K562 (cell line): ENCODE measurements at regions not wholly inside any gene's neighbourhood (a gene's known extent, or its start where the extent isn't known, plus 50 kb on each side); places are given as distances from the start of the nearest gene placed in this dataset.

Experiments used
- ATAC-seq: fragments of 200-7000 bp; cut with Tn5 transposase; 3 replicates; pipeline ENCODE4 v1.9.1; 2020; ENCODE audit warnings: moderate library complexity
- BruUV-seq: library from RNA; stranded (reverse); fragments of 400-500 nt; replicated peaks from 2 replicates; lab custom pipeline; 2021; lab: Mats Ljungman, UMichigan
- CTCF ChIA-PET: fragments of 300-600 bp; formaldehyde crosslinking; extraction: SDS; loops from one replicate; lab custom pipeline; 2021; ENCODE audit warnings: low intra/inter-chr PET ratio; lab: Yijun Ruan, JAX
- POLR2A ChIA-PET: fragments of 300-600, 350-650 bp; sonication (Branson Sonifier 250); formaldehyde crosslinking; extraction: SDS; loops from one replicate; lab custom pipeline; 2021; ENCODE audit warnings: antibody characterized with exemption, inconsistent platforms; lab: Yijun Ruan, JAX
- DNase-seq, 4 experiments: peaks; one replicate each; pipeline versions ENCODE4 v3.0.0 to v3.0.0-alpha.2; 2011 to 2018; ENCODE audit warnings: low spot score in 3 of 4, mixed read lengths in 3 of 4; ENCODE audit errors: extremely low read depth in 1 of 4
- FAIRE-seq: peaks from 2 replicates; lab custom pipeline; 2011; peaks lifted over from hg19 to GRCh38; lab: Jason Lieb, UNC
- H2AFZ ChIP-seq: 2 replicates; pipeline ENCODE4 v1.6.0; 2011; ENCODE audit warnings: low read depth, low read length, control low read depth, inconsistent platforms
- H3K27ac ChIP-seq: fragments of 200-600 bp; 3 replicates; pipeline ENCODE4 v1.8.0; 2011; ENCODE audit warnings: low read depth, mild to moderate bottlenecking, control low read depth, inconsistent platforms, low read length, moderate library complexity, mixed read lengths; ENCODE audit errors: extremely low read depth
- H3K27me3 ChIP-seq, 2 experiments: fragments of 300-600 bp in 1 of 2; 2 replicates in 1 of 2; 3 replicates in 1 of 2; pipeline versions ENCODE4 v1.6.0 to v1.8.0; 2011; ENCODE audit warnings: inconsistent platforms in 2 of 2, low read length in 2 of 2, mild to moderate bottlenecking in 1 of 2, mixed read lengths in 1 of 2, moderate library complexity in 1 of 2; ENCODE audit not compliant: control insufficient read depth in 2 of 2, insufficient read depth in 2 of 2
- H3K36me3 ChIP-seq: fragments of 300-600 bp; 3 replicates; pipeline ENCODE4 v1.8.0; 2011; ENCODE audit warnings: mild to moderate bottlenecking, low read length, inconsistent platforms; ENCODE audit not compliant: control insufficient read depth, insufficient read depth
- H3K4me1 ChIP-seq, 2 experiments: fragments of 200-600 bp in 1 of 2; replicated peaks in 1 of 2; 2 replicates in 1 of 2; 3 replicates in 1 of 2; pipeline versions ENCODE4 v1.5.1 to v1.8.0; 2011; ENCODE audit warnings: inconsistent platforms in 2 of 2, low read length in 2 of 2, mild to moderate bottlenecking in 1 of 2, mixed read lengths in 1 of 2, moderate library complexity in 1 of 2; ENCODE audit not compliant: control insufficient read depth in 2 of 2, insufficient read depth in 2 of 2
- H3K4me2 ChIP-seq: 2 replicates; pipeline ENCODE4 v1.6.1; 2011; ENCODE audit warnings: low read length, control low read depth, inconsistent platforms, mixed read lengths; ENCODE audit not compliant: insufficient read depth
- H3K4me3 ChIP-seq: fragments of 200-600 bp; sonication (generic), shearing (Covaris generic); 2 replicates; pipeline ENCODE4 v1.5.1; 2016; ENCODE audit warnings: control low read depth, inconsistent platforms
- H3K79me2 ChIP-seq: fragments of 200-600 bp; 3 replicates; pipeline ENCODE4 v1.8.0; 2011; ENCODE audit warnings: low read length, inconsistent platforms; ENCODE audit not compliant: control insufficient read depth, insufficient read depth
- H3K9ac ChIP-seq, 2 experiments: 2 replicates each; pipeline versions ENCODE4 v1.6.0 to v1.6.1; 2011; ENCODE audit warnings: low read depth in 2 of 2, low read length in 2 of 2, control low read depth in 1 of 2, inconsistent platforms in 1 of 2, mild to moderate bottlenecking in 1 of 2, mixed read lengths in 1 of 2; ENCODE audit not compliant: insufficient read depth in 1 of 2
- H3K9me1 ChIP-seq: one replicate; pipeline ENCODE4 v1.6.0; 2011; ENCODE audit warnings: inconsistent platforms, mild to moderate bottlenecking, low read length, moderate library complexity; ENCODE audit not compliant: control insufficient read depth, insufficient read depth
- H3K9me3 ChIP-seq: replicated peaks from 2 replicates; pipeline ENCODE4 v1.5.1; 2011; ENCODE audit warnings: low read depth, low read length, inconsistent platforms; ENCODE audit not compliant: control insufficient read depth, insufficient read depth
- H4K20me1 ChIP-seq: replicated peaks from 2 replicates; pipeline ENCODE4 v1.6.1; 2011; ENCODE audit warnings: low read length, inconsistent platforms, mixed read lengths; ENCODE audit not compliant: control insufficient read depth, insufficient read depth
- HDGF ChIP-seq: fragments of 450-650 bp; IDR thresholded peaks from 2 replicates; pipeline ENCODE4 v1.6.1; 2016
- MLLT1 ChIP-seq, 2 experiments: fragments of 450-650 bp; IDR thresholded peaks; 2 replicates each; pipeline ENCODE4 v1.6.1; 2016
- ZBTB1 ChIP-seq: sonication (generic); formaldehyde crosslinking; IDR thresholded peaks from 2 replicates; pipeline ENCODE4 v1.8.1; 2023; ENCODE audit warnings: missing genetic modification reagents, low read depth, mild to moderate bottlenecking, borderline replicate concordance
- ZNF217 ChIP-seq: sonication (generic); formaldehyde crosslinking; IDR thresholded peaks from 2 replicates; pipeline ENCODE4 v1.8.0; 2022; ENCODE audit warnings: mild to moderate bottlenecking, missing genetic modification reagents
- WGBS: fragments of 100-300 bp; shearing (Covaris generic); methylation state at CpG from one replicate; pipeline ENCODE4 v1.1.6; 2016; ENCODE audit warnings: low coverage, mixed read lengths; ENCODE audit not compliant: insufficient coverage; ENCODE audit errors: missing lambda C conversion rate; 5-methylcytosine and 5-hydroxymethylcytosine counted together
- in situ Hi-C: fragments of 300-500 bp; cut with MboI; formaldehyde crosslinking; loops from 4 replicates; pipeline ENCODE4 v1.15.0; 2018; ENCODE audit warnings: inconsistent platforms, mixed read lengths
- intact Hi-C: fragments of 100-400 bp; cut with micrococcal nuclease; formaldehyde crosslinking; loops from 2 replicates; pipeline ENCODE4 v1.14.2; 2022

GRCh38 chr1:221306239-221306638, 427.0 kb downstream of the HLX start:
- no TSS peak for BruUV-seq
- Histone ChIP-seq H3K9ac (no peak overlapping the region), H4K20me1 (no peaks in the 10 kb centered on the region), H3K4me2 (no peak overlapping the region), H3K9me3 (no peaks in the 10 kb centered on the region), H3K36me3 (no peaks in the 10 kb centered on the region), H3K4me3 (no peak overlapping the region), H3K79me2 (no peaks in the 10 kb centered on the region), H3K27ac (no peak overlapping the region), H3K4me1 (no peaks in the 10 kb centered on the region), H3K9me1 (no peaks in the 10 kb centered on the region), H3K27me3 (no peaks in the 10 kb centered on the region), H2AFZ (no peak overlapping the region)
- POLR2A ChIA-PET, result no interaction called here
- intact Hi-C loops (no loop called here), in situ Hi-C loops (no loop called here)
- CTCF ChIA-PET, result no interaction called here
- TF ChIP-seq MLLT1 (IDR thresholded peaks at IDR 0.05), result no peak
- TF ChIP-seq ZBTB1 (CRISPR knock-in tag), result no peak
- TF ChIP-seq ZNF217 (CRISPR knock-in tag), result no peak
- no peak for TF ChIP-seq HDGF
- ATAC-seq (no peak), DNase-seq (no peak), FAIRE-seq (no peak)
- WGBS, result 1% methylated on average over 5 of the region's 5 CpGs
